A549 (cell line): ENCODE measurements at regions not wholly inside any gene's neighbourhood (a gene's known extent, or its start where the extent isn't known, plus 50 kb on each side); places are given as distances from the start of the nearest gene placed in this dataset.

Source experiments
- BHLHE40 ChIP-seq: IDR thresholded peaks from 2 replicates; pipeline ENCODE4 v1.6.1; 2012; ENCODE audit warnings: low read depth, low read length, inconsistent platforms
- CBX2 ChIP-seq: fragments of 200-600 bp; sonication (generic); IDR thresholded peaks from 2 replicates; pipeline ENCODE4 v1.6.1; 2016; ENCODE audit warnings: low read depth, mild to moderate bottlenecking, borderline replicate concordance
- CBX8 ChIP-seq: fragments of 200-600 bp; sonication (generic); IDR thresholded peaks from 2 replicates; pipeline ENCODE4 v1.6.1; 2016
- CHD2 ChIP-seq: fragments of 150-350 bp; IDR thresholded peaks from 2 replicates; pipeline ENCODE4 v1.6.1; 2014; ENCODE audit warnings: low read length; ENCODE audit not compliant: partially characterized antibody
- EHMT2 ChIP-seq: fragments of 200-600 bp; sonication (generic); IDR thresholded peaks from 2 replicates; pipeline ENCODE4 v1.6.1; 2016; ENCODE audit warnings: antibody characterized with exemption, low read depth, mild to moderate bottlenecking, moderate library complexity
- ELK1 ChIP-seq: fragments of 150-350 bp; IDR thresholded peaks from 2 replicates; pipeline ENCODE4 v1.6.1; 2014; ENCODE audit warnings: low read depth, mild to moderate bottlenecking, low read length
- EP300 ChIP-seq, 2 experiments: fragments of >200 bp; sonication (Bioruptor Twin); formaldehyde crosslinking; IDR thresholded peaks; 2 replicates in 1 of 2; 3 replicates in 1 of 2; pipeline ENCODE4 v1.6.1; 2016 to 2017
- GATA3 ChIP-seq: IDR thresholded peaks from 2 replicates; pipeline ENCODE4 v1.6.1; 2012; ENCODE audit warnings: borderline replicate concordance
- HES2 ChIP-seq: fragments of >200 bp; sonication (Bioruptor Twin); formaldehyde crosslinking; IDR thresholded peaks from 2 replicates; pipeline ENCODE4 v1.6.1; 2016
- HOXB13 ChIP-seq: fragments of 250-450 bp; sonication (Bioruptor Pico); IDR thresholded peaks from 2 replicates; pipeline ENCODE4 v1.5.0; 2020; ENCODE audit warnings: low read depth, mild to moderate bottlenecking, moderate library complexity
- HOXB5 ChIP-seq: fragments of 250-450 bp; sonication (Bioruptor Pico); IDR thresholded peaks from 2 replicates; pipeline ENCODE4 v1.5.0; 2020; ENCODE audit warnings: mild to moderate bottlenecking, moderate library complexity
- JUN ChIP-seq, 2 experiments: fragments of >200 bp; sonication (Bioruptor Twin); formaldehyde crosslinking; IDR thresholded peaks; 2 replicates in 1 of 2; 3 replicates in 1 of 2; pipeline ENCODE4 v1.6.1; 2016 to 2017
- KDM1A ChIP-seq: fragments of 200-600 bp; sonication (generic); IDR thresholded peaks from 2 replicates; pipeline ENCODE4 v1.6.1; 2016; ENCODE audit warnings: low read depth, mild to moderate bottlenecking
- MAX ChIP-seq: IDR thresholded peaks from 2 replicates; pipeline ENCODE4 v1.6.1; 2012
- MYC ChIP-seq: IDR thresholded peaks from 2 replicates; pipeline ENCODE4 v1.6.1; 2012; ENCODE audit warnings: mild to moderate bottlenecking, inconsistent platforms, low read length, improper control_type of control experiment, borderline replicate concordance
- NFE2L2 ChIP-seq: fragments of 150-350 bp; conservative IDR thresholded peaks from 2 replicates; pipeline ENCODE4 v1.6.1; 2014; ENCODE audit warnings: low read length
- NPAS2 ChIP-seq: fragments of 250-450 bp; sonication (Bioruptor Pico); IDR thresholded peaks from 2 replicates; pipeline ENCODE4 v1.8.0; 2022; ENCODE audit warnings: mild to moderate bottlenecking, moderate library complexity, borderline replicate concordance
- POLR2A ChIP-seq: IDR thresholded peaks from 2 replicates; pipeline ENCODE4 v1.6.1; 2012; ENCODE audit warnings: mild to moderate bottlenecking, low read length
- RARB ChIP-seq: fragments of 250-450 bp; sonication (Bioruptor Pico); IDR thresholded peaks from 2 replicates; pipeline ENCODE4 v1.8.0; 2021; ENCODE audit warnings: mild to moderate bottlenecking, moderate library complexity
- REST ChIP-seq: fragments of 200-600 bp; sonication (generic); IDR thresholded peaks from 2 replicates; pipeline ENCODE4 v1.6.1; 2016; ENCODE audit warnings: antibody characterized with exemption, mild to moderate bottlenecking, moderate library complexity
- RFX5 ChIP-seq: fragments of 450-650 bp; IDR thresholded peaks from 2 replicates; pipeline ENCODE4 v1.7.1; 2014; ENCODE audit warnings: antibody characterized with exemption, mild to moderate bottlenecking, moderate library complexity
- SREBF2 ChIP-seq: fragments of 450-650 bp; IDR thresholded peaks from 2 replicates; pipeline ENCODE4 v1.6.1; 2014; ENCODE audit warnings: mild to moderate bottlenecking, moderate library complexity
- TP53 ChIP-seq: fragments of 250-450 bp; sonication (Bioruptor Pico); IDR thresholded peaks from 2 replicates; pipeline ENCODE4 v1.5.0; 2021; ENCODE audit warnings: mild to moderate bottlenecking, moderate library complexity
- ZC3H11A ChIP-seq: fragments of 450-650 bp; IDR thresholded peaks from 2 replicates; pipeline ENCODE4 v1.6.1; 2014; ENCODE audit warnings: antibody characterized with exemption, mild to moderate bottlenecking
- ZFP36 ChIP-seq: fragments of 450-650 bp; IDR thresholded peaks from 2 replicates; pipeline ENCODE4 v1.6.1; 2014; ENCODE audit warnings: borderline replicate concordance; ENCODE audit not compliant: partially characterized antibody
- ZSCAN20 ChIP-seq: fragments of 250-450 bp; sonication (Bioruptor Pico); IDR thresholded peaks from 2 replicates; pipeline ENCODE4 v1.8.0; 2022; ENCODE audit warnings: mild to moderate bottlenecking, moderate library complexity
- TF ChIP-seq, protein P1 (sequence below): IDR thresholded peaks from 2 replicates; pipeline ENCODE4 v1.6.1; 2012; ENCODE audit warnings: low read depth, borderline replicate concordance

DNA sequence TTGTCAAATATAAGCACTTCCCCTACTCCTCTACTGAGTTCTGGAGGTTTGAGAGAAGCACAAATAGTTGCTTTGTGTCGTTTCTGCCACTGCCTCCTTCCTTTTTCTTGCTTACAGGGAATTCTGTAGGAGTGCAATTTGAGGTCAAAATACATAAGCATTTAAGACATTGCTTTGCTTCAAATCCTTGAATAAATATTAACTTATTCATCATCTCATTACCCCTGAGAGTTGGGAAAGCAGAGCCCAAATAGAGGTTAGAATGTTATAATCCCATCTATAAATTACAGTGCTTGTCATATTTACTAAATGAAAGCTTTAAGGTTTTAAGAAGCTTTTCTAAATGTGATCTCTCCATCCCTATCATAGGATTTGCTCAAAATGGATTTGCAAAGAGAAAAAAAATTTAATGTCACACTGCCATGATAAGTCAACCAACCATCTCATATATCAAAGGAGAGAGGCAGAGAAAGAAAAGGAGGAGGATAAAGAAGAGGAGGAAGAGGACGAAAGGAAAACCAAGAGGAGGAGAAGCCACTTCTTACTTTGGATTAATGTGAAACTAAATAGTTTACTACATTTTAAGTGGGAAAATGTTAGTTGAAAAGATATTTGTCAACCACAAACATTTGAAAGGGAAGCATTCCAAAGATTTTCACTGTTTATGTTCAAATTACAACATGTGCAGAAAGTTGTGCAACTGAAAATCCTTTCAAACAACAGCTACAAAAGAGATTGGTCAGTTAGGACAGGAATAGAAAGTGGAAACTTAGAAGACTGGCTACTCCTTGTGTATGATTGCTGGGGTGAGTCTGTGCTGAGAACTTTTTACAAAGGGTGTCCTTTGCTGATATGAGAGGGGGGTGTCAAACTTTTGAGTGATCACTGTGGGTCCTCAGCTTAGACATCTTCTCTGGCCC lies 277.3 kb upstream of the FN1 start (continued):
- TF ChIP-seq ELK1 (no peak), NPAS2 (no peak), RARB (CRISPR knock-in tag) (no peak), CBX2 (no peak), ZC3H11A (no peak), CHD2 (no peak), TP53 (CRISPR knock-in tag) (no peak), BHLHE40 (no peak), EHMT2 (no peak), CBX8 (no peak), REST (no peak), GATA3 (peak; percentile 67), SREBF2 (no peak), HOXB13 (CRISPR knock-in tag) (no peak), RFX5 (no peak), ZSCAN20 (CRISPR knock-in tag) (no peak), HES2 (peak; percentile 65; the same call in 1 of the 2 replicates), MYC (no peak), ZFP36 (no peak), EP300 (IDR thresholded peaks at IDR 0.05) (0 out of 5 replicates have a peak, but pooled peaks of 1 of the 2 experiments have one; percentile 22), JUN (IDR thresholded peaks at IDR 0.05) (no peak), KDM1A (no peak), HOXB5 (no peak), POLR2A (no peak), NFE2L2 (no peak), MAX (no peak)
- TF ChIP-seq, protein P1, sequence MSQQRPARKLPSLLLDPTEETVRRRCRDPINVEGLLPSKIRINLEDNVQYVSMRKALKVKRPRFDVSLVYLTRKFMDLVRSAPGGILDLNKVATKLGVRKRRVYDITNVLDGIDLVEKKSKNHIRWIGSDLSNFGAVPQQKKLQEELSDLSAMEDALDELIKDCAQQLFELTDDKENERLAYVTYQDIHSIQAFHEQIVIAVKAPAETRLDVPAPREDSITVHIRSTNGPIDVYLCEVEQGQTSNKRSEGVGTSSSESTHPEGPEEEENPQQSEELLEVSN, result no peak
